ENCODE measurements at regions not wholly inside any gene's neighbourhood (a gene's known extent, or its start where the extent isn't known, plus 50 kb on each side); places are given as distances from the start of the nearest gene placed in this dataset.
A peak's percentile ranks its signal among the peaks of the same experiment; 100 is the strongest.

DNA sequence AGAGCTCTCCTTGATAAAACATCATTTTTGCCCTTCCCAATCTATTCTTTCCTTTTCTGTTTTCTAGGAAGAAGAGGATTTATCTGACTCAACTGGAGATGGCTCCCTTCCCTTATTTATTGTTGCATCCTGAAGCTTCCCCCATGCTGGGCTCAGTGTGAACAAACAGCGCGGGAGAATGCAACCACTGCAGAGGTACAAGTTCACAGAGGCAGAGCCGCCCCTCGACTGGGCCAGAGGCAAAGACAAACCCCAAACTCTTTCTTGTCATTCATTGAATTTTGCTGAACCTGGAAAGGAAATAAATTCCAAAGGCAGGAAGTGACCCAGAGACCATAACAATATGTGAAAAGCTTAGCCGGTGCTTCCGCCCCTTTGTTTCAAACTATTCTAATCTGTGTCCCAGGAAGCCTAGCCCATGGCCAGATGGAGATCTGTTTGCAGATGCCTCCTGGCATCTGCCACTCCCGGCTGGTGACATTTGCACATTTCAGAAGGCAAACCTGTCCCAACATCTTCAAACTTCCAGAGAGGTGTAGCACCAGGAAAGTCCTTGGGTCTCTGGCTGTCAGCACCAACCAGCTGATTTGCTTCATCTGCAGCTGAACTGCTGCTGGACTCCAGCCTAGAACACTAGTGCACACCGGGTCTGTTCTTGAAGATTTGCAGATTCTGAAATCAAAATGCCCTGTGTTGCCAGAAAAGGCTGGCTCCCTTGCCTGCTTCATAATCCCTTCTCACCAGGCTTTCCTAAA, 79.4 kb upstream of the MAP4K3 start (continued):
- TF ChIP-seq ZNF589 (CRISPR knock-in tag; conservative IDR thresholded peaks at IDR 0.05) (no peak), ZFP37 (CRISPR knock-in tag; IDR thresholded peaks at IDR 0.05; ENCODE audit: borderline replicate concordance) (no peak), ARID2 (CRISPR knock-in tag; IDR thresholded peaks at IDR 0.05; ENCODE audit: borderline replicate concordance) (no peak), ZBTB38 (CRISPR knock-in tag; IDR thresholded peaks at IDR 0.05) (0 out of 2 replicates have a peak, but pooled peaks have one; percentile 38), MZF1 (CRISPR knock-in tag; IDR thresholded peaks at IDR 0.05; ENCODE audit: borderline replicate concordance) (no peak), RXRB (CRISPR knock-in tag; IDR thresholded peaks at IDR 0.05; ENCODE audit: borderline replicate concordance) (peak; percentile 69; the same call in 1 of the 2 replicates), SPEN (CRISPR knock-in tag; IDR thresholded peaks at IDR 0.05; ENCODE audit: low read depth) (no peak; the same call in 1 of the 2 replicates), ZSCAN20 (CRISPR knock-in tag; IDR thresholded peaks at IDR 0.05; ENCODE audit: borderline replicate concordance) (peak; percentile 59), BHLHE40 (IDR thresholded peaks at IDR 0.05; ENCODE audit: low read length) (no peak), GPN1 (CRISPR knock-in tag; IDR thresholded peaks at IDR 0.05; ENCODE audit: borderline replicate concordance) (no peak), ZNF777 (CRISPR knock-in tag; IDR thresholded peaks at IDR 0.05) (no peak; the same call in 1 of the 2 replicates), ZNF33B (CRISPR knock-in tag; IDR thresholded peaks at IDR 0.05) (no peak), SAFB2 (CRISPR knock-in tag; IDR thresholded peaks at IDR 0.05; ENCODE audit: borderline replicate concordance, low read depth) (no peak), NFYB (CRISPR knock-in tag; IDR thresholded peaks at IDR 0.05) (no peak), CEBPG (CRISPR knock-in tag; IDR thresholded peaks at IDR 0.05) (peak; percentile 48), ZNF138 (CRISPR knock-in tag; IDR thresholded peaks at IDR 0.05; ENCODE audit: low read depth) (peak; percentile 72; the same call in 1 of the 2 replicates), NCOA2 (CRISPR knock-in tag; IDR thresholded peaks at IDR 0.05) (peak; percentile 57; the same call in 1 of the 2 replicates), RARA (CRISPR knock-in tag; IDR thresholded peaks at IDR 0.05) (peak; percentile 74), SNRNP70 (IDR thresholded peaks at IDR 0.05; ENCODE audit: low read depth, low read length) (no peak), ZNF572 (CRISPR knock-in tag; IDR thresholded peaks at IDR 0.05) (no peak)
- TF ChIP-seq, protein P1, sequence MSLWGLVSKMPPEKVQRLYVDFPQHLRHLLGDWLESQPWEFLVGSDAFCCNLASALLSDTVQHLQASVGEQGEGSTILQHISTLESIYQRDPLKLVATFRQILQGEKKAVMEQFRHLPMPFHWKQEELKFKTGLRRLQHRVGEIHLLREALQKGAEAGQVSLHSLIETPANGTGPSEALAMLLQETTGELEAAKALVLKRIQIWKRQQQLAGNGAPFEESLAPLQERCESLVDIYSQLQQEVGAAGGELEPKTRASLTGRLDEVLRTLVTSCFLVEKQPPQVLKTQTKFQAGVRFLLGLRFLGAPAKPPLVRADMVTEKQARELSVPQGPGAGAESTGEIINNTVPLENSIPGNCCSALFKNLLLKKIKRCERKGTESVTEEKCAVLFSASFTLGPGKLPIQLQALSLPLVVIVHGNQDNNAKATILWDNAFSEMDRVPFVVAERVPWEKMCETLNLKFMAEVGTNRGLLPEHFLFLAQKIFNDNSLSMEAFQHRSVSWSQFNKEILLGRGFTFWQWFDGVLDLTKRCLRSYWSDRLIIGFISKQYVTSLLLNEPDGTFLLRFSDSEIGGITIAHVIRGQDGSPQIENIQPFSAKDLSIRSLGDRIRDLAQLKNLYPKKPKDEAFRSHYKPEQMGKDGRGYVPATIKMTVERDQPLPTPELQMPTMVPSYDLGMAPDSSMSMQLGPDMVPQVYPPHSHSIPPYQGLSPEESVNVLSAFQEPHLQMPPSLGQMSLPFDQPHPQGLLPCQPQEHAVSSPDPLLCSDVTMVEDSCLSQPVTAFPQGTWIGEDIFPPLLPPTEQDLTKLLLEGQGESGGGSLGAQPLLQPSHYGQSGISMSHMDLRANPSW (CRISPR knock-in tag; IDR thresholded peaks at IDR 0.05; ENCODE audit: borderline replicate concordance), result 0 out of 2 replicates have a peak, but pooled peaks have one; percentile 39
- TF ChIP-seq, protein P2, sequence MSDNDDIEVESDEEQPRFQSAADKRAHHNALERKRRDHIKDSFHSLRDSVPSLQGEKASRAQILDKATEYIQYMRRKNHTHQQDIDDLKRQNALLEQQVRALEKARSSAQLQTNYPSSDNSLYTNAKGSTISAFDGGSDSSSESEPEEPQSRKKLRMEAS (IDR thresholded peaks at IDR 0.05), result peak; percentile 43; the same call in 1 of the 2 replicates
- TF ChIP-seq, protein P3, sequence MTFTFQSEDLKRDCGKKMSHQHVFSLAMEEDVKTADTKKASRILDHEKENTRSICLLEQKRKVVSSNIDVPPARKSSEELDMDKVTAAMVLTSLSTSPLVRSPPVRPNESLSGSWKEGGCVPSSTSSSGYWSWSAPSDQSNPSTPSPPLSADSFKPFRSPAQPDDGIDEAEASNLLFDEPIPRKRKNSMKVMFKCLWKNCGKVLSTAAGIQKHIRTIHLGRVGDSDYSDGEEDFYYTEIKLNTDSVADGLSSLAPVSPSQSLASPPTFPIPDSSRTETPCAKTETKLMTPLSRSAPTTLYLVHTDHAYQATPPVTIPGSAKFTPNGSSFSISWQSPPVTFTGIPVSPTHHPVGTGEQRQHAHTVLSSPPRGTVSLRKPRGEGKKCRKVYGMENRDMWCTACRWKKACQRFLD (CRISPR knock-in tag; IDR thresholded peaks at IDR 0.05; ENCODE audit: borderline replicate concordance), result no peak
- TF ChIP-seq, protein P4, sequence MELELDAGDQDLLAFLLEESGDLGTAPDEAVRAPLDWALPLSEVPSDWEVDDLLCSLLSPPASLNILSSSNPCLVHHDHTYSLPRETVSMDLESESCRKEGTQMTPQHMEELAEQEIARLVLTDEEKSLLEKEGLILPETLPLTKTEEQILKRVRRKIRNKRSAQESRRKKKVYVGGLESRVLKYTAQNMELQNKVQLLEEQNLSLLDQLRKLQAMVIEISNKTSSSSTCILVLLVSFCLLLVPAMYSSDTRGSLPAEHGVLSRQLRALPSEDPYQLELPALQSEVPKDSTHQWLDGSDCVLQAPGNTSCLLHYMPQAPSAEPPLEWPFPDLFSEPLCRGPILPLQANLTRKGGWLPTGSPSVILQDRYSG (CRISPR knock-in tag; IDR thresholded peaks at IDR 0.05), result 0 out of 2 replicates have a peak, but pooled peaks have one; percentile 23
- TF ChIP-seq, protein P5, sequence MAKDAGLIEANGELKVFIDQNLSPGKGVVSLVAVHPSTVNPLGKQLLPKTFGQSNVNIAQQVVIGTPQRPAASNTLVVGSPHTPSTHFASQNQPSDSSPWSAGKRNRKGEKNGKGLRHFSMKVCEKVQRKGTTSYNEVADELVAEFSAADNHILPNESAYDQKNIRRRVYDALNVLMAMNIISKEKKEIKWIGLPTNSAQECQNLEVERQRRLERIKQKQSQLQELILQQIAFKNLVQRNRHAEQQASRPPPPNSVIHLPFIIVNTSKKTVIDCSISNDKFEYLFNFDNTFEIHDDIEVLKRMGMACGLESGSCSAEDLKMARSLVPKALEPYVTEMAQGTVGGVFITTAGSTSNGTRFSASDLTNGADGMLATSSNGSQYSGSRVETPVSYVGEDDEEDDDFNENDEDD (CRISPR knock-in tag; IDR thresholded peaks at IDR 0.05; ENCODE audit: borderline replicate concordance), result peak; percentile 82
